PC-9 (cell line): ENCODE measurements at regions not wholly inside any gene's neighbourhood (a gene's known extent, or its start where the extent isn't known, plus 50 kb on each side); places are given as distances from the start of the nearest gene placed in this dataset.
"Not testable (repeated sequence)": the region's sequence is repeated elsewhere in the genome, so short reads cannot be mapped to it uniquely, and the experiment has no call there.

Experiments
- BruUV-seq: library from RNA; stranded (reverse); fragments of 400-500 nt; replicated peaks from 2 replicates; lab custom pipeline; 2021; lab: Mats Ljungman, UMichigan
- CTCF ChIA-PET: fragments of 300-600 bp; sonication (Branson Sonifier 250); formaldehyde crosslinking; loops from one replicate; lab custom pipeline; 2022; ENCODE audit warnings: antibody characterized with exemption; lab: Charles Lee
- POLR2A ChIA-PET: fragments of 300-600 bp; sonication (Branson Sonifier 250); formaldehyde crosslinking; loops from one replicate; lab custom pipeline; 2022; ENCODE audit warnings: antibody characterized with exemption; ENCODE audit not compliant: unreplicated experiment; lab: Charles Lee
- DNase-seq, 2 experiments: peaks; one replicate each; pipeline versions ENCODE4 v3.0.0 to v3.0.0-alpha.2; 2015 to 2022; ENCODE audit warnings: mixed read lengths in 1 of 2
- H2AFZ ChIP-seq: fragments of 200-600 bp; sonication (generic); 2 replicates; pipeline ENCODE4 v1.8.1; 2017; ENCODE audit warnings: antibody characterized with exemption
- H3F3A ChIP-seq: fragments of 200-600 bp; sonication (generic); 2 replicates; pipeline ENCODE4 v1.8.1; 2017; ENCODE audit warnings: antibody characterized with exemption, mild to moderate bottlenecking, low read depth; ENCODE audit not compliant: insufficient read depth
- H3K27ac ChIP-seq: fragments of 200-600 bp; sonication (generic); 2 replicates; pipeline ENCODE4 v1.6.1; 2016; ENCODE audit warnings: mixed run types
- H3K27me3 ChIP-seq: fragments of 200-600 bp; sonication (generic); 2 replicates; pipeline ENCODE4 v1.6.1; 2016; ENCODE audit warnings: low read depth, mixed run types; ENCODE audit not compliant: insufficient read depth
- H3K36me3 ChIP-seq: fragments of 200-600 bp; sonication (generic); 2 replicates; pipeline ENCODE4 v1.6.1; 2016; ENCODE audit warnings: low read depth, mixed run types
- H3K4me1 ChIP-seq: fragments of 200-600 bp; sonication (generic); replicated peaks from 2 replicates; pipeline ENCODE4 v1.6.1; 2016; ENCODE audit warnings: mixed run types; ENCODE audit not compliant: insufficient read depth
- H3K4me2 ChIP-seq: fragments of 200-600 bp; sonication (generic); 2 replicates; pipeline ENCODE4 v1.6.1; 2017; ENCODE audit warnings: mixed run types
- H3K4me3 ChIP-seq: fragments of 200-600 bp; sonication (generic); 2 replicates; pipeline ENCODE4 v1.6.1; 2016; ENCODE audit warnings: mixed run types
- H3K79me2 ChIP-seq: fragments of 200-600 bp; sonication (generic); 2 replicates; pipeline ENCODE4 v1.6.1; 2017; ENCODE audit warnings: low read depth, mixed run types
- H3K9me2 ChIP-seq: fragments of 200-600 bp; sonication (generic); 2 replicates; pipeline ENCODE4 v1.8.1; 2017; ENCODE audit warnings: mild to moderate bottlenecking; ENCODE audit not compliant: insufficient read depth
- H3K9me3 ChIP-seq: fragments of 200-600 bp; sonication (generic); 2 replicates; pipeline ENCODE4 v1.8.1; 2016; ENCODE audit warnings: low read depth; ENCODE audit not compliant: insufficient read depth
- H4K20me1 ChIP-seq: fragments of 200-600 bp; sonication (generic); 2 replicates; pipeline ENCODE4 v1.8.1; 2017; ENCODE audit not compliant: insufficient read depth
- EZH2 ChIP-seq: fragments of 200-600 bp; sonication (generic); IDR thresholded peaks from 2 replicates; pipeline ENCODE4 v1.8.0; 2017; ENCODE audit warnings: antibody characterized with exemption, low read depth
- intact Hi-C: fragments of 100-400 bp; cut with micrococcal nuclease; formaldehyde crosslinking; loops from one replicate; pipeline ENCODE4 v1.10.0; 2022; ENCODE audit not compliant: unreplicated experiment
- TF ChIP-seq, protein P1 (sequence below): fragments of 200-600 bp; sonication (generic); conservative IDR thresholded peaks from 2 replicates; pipeline ENCODE4 v1.6.1; 2017; ENCODE audit warnings: mixed run types, antibody characterized with exemption, mild to moderate bottlenecking, moderate library complexity

DNA sequence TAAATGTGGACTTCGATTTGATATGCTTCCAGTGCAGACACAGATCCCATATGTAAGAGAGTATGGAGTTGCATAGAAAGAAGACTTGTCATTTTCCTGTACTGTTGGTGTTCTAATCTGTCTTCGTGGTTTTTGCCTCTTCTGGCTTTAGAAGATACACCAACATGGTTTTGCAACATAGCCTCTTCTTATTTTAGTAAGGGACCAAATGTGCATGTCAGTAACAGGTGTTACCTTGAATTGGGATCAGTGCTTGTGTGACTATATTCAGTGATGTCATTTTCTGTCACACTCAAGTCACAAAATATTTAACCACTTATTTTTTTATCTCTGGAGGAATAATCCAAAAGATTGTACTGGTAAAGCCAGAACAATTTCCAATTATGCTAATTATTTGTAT is 140.4 kb downstream of the SNRPN start:
- Histone ChIP-seq H3K36me3 (no peaks in the 10 kb centered on the region), H2AFZ (no peak overlapping the region), H3K4me3 (no peak overlapping the region), H3K9me3 (no peaks in the 10 kb centered on the region), H3K27me3 (no peaks in the 10 kb centered on the region), H3K4me2 (no peak overlapping the region), H3K4me1 (no peaks in the 10 kb centered on the region), H3F3A (no peaks in the 10 kb centered on the region), H4K20me1 (no peaks in the 10 kb centered on the region), H3K9me2 (no peaks in the 10 kb centered on the region), H3K79me2 (no peaks in the 10 kb centered on the region), H3K27ac (no peak overlapping the region)
- BruUV-seq = no TSS peak
- POLR2A ChIA-PET = no interaction called here
- TF ChIP-seq EZH2 = no peak
- TF ChIP-seq, protein P1, sequence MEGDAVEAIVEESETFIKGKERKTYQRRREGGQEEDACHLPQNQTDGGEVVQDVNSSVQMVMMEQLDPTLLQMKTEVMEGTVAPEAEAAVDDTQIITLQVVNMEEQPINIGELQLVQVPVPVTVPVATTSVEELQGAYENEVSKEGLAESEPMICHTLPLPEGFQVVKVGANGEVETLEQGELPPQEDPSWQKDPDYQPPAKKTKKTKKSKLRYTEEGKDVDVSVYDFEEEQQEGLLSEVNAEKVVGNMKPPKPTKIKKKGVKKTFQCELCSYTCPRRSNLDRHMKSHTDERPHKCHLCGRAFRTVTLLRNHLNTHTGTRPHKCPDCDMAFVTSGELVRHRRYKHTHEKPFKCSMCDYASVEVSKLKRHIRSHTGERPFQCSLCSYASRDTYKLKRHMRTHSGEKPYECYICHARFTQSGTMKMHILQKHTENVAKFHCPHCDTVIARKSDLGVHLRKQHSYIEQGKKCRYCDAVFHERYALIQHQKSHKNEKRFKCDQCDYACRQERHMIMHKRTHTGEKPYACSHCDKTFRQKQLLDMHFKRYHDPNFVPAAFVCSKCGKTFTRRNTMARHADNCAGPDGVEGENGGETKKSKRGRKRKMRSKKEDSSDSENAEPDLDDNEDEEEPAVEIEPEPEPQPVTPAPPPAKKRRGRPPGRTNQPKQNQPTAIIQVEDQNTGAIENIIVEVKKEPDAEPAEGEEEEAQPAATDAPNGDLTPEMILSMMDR = no peak
- CTCF ChIA-PET = no interaction called here
- intact Hi-C loops = no loop called here
- no peak for DNase-seq

DNA sequence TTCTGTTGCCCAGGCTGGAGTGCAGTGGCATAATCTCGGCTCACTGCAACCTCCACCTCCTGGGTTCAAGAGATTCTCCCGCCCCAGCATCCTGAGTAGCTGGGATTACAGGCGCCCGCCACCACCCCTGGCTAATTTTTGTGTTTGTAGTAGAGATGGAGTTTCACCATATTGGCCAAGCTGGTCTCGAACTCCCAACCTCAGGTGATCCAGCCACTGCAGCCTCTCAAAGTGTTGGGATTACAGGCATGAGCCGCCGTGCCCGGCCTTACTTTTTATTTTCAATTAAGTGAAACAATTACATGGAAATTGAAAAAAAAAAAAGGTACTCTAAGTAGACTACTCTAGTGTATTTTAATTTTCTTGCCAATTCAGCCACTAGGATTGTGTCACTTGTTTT is 145.2 kb downstream of the SNRPN start:
- H3K4me2 ChIP-seq, BruUV-seq, H3K4me3 ChIP-seq, H3K27ac ChIP-seq, H3K4me1 ChIP-seq, intact Hi-C loops, H3K36me3 ChIP-seq, H3K79me2 ChIP-seq, H3K27me3 ChIP-seq, POLR2A ChIA-PET, H2AFZ ChIP-seq, H3K9me3 ChIP-seq, H3K9me2 ChIP-seq, H4K20me1 ChIP-seq, CTCF ChIA-PET, DNase-seq, H3F3A ChIP-seq: not testable (repeated sequence)

DNA sequence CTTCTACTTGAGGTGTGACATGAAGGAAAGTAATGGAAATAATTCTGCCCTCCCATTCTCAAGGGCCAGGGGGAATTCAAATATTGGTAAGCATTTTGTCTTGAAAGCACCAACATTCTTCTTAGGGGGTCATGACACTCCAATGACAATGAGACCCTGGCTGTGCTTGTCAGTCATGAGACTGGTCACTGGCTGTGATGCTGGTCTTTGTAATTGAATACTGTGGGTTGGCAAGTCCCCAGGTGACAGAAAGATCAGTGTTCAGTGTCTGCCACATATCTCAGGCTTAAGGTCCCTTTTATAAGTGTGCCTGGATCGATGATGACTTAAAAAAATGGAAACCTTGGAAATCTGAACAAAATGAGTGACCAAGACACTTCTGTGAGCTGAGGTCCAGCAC is 151.4 kb downstream of the SNRPN start:
- ChIA-PET POLR2A (no interaction called here), CTCF (no interaction called here)
- Histone ChIP-seq H3K4me1 (no peaks in the 10 kb centered on the region), H3K79me2 (no peaks in the 10 kb centered on the region), H3K9me3 (no peaks in the 10 kb centered on the region), H3K4me2 (no peak overlapping the region), H3K27me3 (no peaks in the 10 kb centered on the region), H3K27ac (no peak overlapping the region), H4K20me1 (no peaks in the 10 kb centered on the region), H2AFZ (no peak overlapping the region), H3K36me3 (no peaks in the 10 kb centered on the region), H3K9me2 (no peaks in the 10 kb centered on the region), H3K4me3 (no peak overlapping the region), H3F3A (no peaks in the 10 kb centered on the region)
- BruUV-seq = no TSS peak
- no peak for DNase-seq
- no peak for TF ChIP-seq EZH2
- TF ChIP-seq, protein P1 = no peak
- intact Hi-C loops = no loop called here

GRCh38 chr15:25133804-25134203 is 179.0 kb downstream of the SNRPN start:
- BruUV-seq = no TSS peak
- Histone ChIP-seq H3K9me3 (no peaks in the 10 kb centered on the region), H3K4me2 (no peak overlapping the region), H3K4me3 (no peak overlapping the region), H3K27me3 (no peaks in the 10 kb centered on the region), H3K9me2 (no peaks in the 10 kb centered on the region), H3K79me2 (no peaks in the 10 kb centered on the region), H3K27ac (no peak overlapping the region), H3K4me1 (no peaks in the 10 kb centered on the region), H4K20me1 (no peaks in the 10 kb centered on the region), H3F3A (no peaks in the 10 kb centered on the region), H2AFZ (no peak overlapping the region), H3K36me3 (no peaks in the 10 kb centered on the region)
- ChIA-PET POLR2A (no interaction called here), CTCF (no interaction called here)
- no peak for DNase-seq
- intact Hi-C loops = no loop called here
- TF ChIP-seq EZH2 = no peak
- TF ChIP-seq, protein P1 = no peak
